ENCODE measurements at regions not wholly inside any gene's neighbourhood (a gene's known extent, or its start where the extent isn't known, plus 50 kb on each side); places are given as distances from the start of the nearest gene placed in this dataset.

- TF ChIP-seq POLR2A (IDR thresholded peaks at IDR 0.05; ENCODE audit: low read length) (no peak), E2F6 (IDR thresholded peaks at IDR 0.05; ENCODE audit: borderline replicate concordance, low read depth) (no peak), CTCF (IDR thresholded peaks at IDR 0.05) (no peak)
Observed at GRCh38 chr11:92759571-92760214, 209.8 kb upstream of the MTNR1B start.
